UCSD-AML1 (cell line): ENCODE measurements at regions not wholly inside any gene's neighbourhood (a gene's known extent, or its start where the extent isn't known, plus 50 kb on each side); places are given as distances from the start of the nearest gene placed in this dataset.
A peak's percentile ranks its signal among the peaks of the same experiment; 100 is the strongest.
"Not testable (repeated sequence)": the region's sequence is repeated elsewhere in the genome, so short reads cannot be mapped to it uniquely, and the experiment has no call there.

Experiments
- DNase-seq: peaks from one replicate; lab custom pipeline; 2025; ENCODE audit not compliant: unreplicated experiment; lab: John Stamatoyannopoulos, UW

DNA sequence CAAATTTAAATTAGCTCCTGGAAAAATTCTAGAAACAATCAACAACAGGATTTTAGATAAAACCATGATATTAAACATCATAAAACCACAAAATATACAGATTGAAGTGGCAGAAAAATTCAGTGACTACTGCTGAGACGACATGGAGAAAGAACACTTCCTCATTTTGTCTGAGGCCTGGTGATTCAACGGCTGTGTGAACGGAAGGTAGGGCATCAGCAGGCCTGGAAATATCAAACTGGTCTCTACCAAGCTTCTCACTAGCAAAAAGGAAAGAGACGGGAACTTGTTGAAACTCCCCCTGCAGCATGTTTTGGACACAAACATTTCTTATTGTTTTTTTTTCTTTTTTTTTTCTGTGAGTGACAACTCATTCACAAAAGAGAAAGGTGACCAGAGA, 58.0 kb upstream of the AHI1 start:
- peak; percentile 16 for DNase-seq

DNA sequence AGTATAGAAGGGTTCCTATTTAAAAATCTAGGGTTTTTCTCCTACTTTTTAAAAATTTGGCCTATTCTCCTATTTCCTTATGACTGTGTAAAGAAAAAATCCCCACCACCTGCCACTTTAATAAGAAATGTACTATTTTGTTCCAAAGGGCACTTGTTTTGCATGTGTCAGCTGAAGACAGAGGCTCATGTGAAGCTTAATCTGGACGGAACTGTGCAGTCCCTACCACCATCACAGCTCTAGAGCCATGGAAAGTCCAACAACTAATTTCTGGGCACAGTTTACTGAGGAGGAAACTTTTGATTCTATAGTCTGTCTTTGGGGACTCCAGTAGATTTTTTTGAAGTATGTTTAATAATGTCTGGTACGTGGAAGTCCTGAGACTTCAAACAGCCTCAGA, 60.0 kb upstream of the AHI1 start:
- DNase-seq: no peak

DNA sequence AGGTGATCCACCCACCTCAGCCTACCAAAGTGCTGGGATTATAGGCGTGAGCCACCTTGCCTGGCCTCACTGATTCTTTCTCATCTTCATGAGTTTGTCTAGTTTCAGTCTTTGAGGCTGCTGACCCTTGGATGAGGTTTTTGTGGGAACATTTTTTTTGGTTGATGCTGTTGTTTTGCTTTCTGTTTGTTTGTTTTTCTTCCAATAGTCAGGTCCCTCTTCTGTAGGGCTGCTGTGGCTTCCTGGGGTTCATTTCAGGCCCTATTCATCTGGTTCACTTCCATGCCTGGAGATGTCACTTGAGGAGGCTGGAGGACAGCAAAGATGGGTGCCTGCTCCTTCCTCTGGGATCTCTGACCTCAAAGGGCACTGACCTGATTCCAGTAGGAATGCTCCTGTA, 68.1 kb upstream of the AHI1 start:
- DNase-seq: not testable (repeated sequence)

DNA sequence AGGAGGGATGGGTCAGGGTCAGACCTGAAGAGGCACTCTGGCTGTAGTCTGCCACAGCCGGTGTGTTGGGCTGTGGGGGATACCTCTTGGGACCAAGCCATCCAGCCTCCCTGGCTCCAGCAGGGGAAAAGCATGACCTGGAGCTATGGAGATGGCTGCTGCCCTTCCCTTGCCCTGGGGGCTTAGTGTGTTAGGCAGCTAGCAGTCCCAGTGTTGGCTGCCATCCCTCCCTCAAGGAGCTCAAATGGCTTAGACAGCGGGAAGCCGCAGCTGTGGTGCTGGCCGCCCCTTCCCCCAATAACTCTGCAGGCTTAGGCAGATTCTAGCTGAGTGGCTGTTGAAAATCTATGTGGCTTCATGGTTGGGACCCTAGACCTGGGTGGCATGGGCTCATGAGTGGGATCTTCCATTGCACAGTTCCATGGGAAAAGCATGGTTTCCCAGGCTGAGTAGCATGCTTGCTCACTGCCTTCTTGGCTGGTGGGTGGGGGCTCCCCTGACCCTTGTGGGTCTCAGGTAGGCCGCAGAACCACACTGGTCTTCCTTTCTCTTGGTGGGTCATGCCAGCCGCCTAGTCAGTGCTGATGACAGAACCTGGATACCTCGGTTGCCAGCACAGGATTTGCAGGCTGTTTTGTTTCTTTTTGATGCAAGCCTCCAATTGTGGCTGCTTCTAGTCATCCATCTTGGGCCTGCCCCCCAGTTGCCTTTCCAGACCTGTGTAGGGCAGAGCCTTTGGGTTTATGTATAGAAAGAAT, 69.0 kb upstream of the AHI1 start:
- DNase-seq: no peak

DNA sequence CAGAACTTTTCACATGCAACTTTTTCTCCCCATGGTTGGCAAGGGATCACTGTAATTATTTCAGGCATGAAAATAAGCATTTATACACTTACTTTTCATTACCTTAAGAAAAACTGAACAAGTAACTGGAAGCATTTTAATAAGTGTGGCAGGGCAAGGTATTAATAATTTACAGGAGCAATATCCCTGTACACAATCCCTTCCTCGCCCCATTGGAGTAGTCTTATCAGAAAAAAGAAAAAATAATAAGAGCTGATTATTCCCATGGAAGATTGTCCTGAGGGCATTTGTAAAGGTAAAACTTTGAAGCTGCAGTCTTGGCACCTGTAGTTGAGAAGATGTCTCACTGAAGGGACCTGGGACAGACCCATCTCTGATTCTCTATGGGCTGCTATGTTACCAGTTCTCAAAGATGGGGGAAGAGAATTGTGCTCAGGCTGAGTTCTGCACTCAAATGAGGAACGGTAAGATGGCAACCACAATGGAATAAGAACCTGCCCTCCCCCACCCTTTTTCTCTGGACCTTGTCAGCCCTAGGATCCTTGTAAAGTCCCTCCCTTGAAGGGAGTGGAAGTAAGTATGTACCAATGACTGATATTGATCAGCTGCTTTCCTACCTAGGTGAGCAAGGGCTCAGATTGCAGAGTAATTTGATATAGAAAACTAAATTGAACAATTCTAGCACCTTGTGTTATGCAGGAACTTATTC, 70.0 kb upstream of the AHI1 start:
- no peak for DNase-seq

DNA sequence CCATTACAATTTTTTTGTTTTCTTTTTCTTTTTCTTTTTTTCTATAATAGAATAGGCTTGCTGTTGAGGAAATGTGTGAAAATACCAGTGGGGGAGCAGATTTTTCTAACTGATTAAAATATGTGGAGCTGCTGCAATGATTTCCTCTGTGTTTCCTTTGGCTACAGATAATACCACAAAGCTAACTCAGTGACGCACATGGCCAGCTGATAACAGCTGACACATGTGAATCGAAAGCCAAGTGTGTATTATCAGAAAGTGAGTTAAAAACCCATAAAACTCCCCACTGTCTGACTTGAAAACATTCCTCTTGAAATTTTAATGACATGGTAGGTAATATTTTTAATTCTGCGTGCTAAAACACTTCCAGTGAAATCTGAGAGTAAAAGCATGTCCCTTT, 70.8 kb upstream of the AHI1 start:
- no peak for DNase-seq

DNA sequence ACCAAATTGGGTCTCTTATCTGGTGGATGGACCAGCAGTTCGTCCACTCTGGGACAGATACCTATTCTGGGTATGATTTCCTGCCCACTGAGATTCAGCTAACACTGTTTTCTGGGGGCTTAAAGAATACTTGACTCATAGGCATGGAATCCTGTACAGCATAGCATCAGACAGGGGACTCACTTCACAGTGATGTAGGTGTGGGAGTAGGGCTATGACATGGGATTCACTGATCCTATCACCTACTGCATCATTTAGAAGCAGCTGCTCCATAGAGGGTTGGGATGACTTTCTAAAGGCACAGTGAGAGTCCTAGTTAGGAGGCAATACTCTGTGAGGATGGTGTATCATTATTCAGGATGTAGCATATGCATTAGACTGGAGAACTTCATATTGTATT, 74.5 kb upstream of the AHI1 start:
- DNase-seq: no peak

DNA sequence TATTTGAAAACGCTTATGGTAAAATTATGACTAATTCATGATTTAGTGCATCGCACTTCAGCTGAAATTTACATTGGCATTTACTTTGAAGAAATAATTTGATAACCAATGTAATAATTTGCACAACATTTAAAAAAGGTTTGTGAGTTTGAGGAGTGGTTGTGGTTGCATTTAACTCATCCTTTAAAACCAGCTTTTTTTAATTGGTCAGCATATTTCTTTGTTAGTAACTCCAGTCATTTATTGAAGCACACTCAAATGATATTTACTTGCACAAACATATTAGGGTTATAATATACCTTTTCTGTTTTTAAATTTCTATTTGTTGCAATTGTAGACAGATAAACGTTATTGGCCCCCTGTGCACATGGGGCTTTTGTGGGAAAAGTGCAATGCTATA, 78.1 kb upstream of the AHI1 start:
- DNase-seq: no peak

DNA sequence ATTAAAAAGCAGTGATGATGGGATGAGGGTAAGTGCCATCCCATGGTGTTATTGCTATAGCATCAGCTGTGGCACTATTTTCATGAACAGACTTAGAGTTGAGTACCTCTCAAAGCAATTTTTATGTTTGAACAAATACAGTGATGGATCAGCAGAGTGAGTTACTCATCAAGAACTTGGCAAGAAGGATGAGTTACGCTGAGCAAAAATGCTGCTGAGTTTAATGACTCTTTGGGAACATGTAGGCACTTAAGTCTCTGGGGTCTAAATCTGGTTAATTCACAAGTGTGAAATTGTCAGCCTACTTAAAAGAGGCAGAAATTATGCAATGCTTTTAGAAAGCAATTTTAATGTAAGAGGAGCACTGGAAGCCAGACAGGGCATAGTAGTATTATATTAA, 78.5 kb upstream of the AHI1 start:
- no peak for DNase-seq

DNA sequence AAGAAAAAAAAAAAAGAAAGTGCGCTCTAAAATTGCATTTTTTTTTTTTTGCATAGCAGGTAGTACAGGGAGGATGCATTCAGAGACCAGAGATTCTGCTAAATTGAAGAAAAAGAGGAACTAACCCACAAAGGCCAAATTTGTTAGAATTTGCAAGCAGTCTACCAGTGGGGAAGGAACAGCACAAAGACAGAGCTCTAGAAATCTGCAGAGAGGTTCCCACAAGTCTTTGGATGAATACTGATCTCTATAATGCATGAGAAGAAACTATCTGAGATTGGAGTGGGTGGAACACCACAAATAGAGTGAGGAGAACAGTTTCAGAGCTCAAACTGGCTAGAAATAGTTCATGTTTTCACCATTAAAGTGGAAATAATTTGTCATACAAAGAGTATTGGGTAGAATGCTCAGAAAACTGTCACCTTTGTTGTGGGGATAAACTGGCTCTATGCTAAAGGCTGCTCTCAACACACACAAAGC, 79.6 kb upstream of the AHI1 start:
- DNase-seq: no peak

DNA sequence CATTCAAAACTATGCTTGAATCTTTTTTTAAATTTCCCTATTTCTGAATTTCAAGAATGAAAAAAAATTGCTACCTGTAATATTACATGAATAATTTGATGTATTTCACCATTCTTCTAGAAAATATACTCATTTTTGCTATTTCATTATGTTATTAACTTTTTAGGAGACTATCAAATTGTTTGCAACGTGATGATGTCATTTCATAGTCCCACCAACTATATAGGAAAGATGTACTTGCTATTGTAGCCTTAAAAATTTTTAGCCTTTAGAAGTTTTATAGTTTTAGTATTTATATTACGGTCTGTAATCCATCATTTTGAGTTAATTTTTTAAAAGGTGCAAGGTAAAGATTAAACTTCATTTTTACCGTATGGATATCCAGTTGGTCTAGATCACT, 81.4 kb upstream of the AHI1 start:
- no peak for DNase-seq

DNA sequence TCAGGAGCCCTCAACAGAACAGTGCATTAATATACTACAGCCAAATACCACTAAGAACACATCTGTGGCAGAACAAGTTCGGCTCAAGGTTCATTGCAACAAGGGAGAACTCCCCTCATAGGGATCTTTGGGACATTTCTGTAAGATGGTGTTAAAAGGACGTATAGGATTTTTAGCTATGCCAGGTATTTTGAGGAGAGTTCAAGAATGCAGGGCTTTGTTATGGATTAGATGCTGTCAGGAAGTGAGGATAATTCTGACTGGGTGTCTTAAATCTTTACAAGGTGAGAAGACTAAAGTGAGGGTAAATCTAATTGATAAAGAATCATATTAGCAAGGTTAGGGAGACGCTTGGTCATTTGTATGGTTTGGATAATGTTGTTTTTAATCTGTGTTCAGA, 83.7 kb upstream of the AHI1 start:
- DNase-seq: no peak

DNA sequence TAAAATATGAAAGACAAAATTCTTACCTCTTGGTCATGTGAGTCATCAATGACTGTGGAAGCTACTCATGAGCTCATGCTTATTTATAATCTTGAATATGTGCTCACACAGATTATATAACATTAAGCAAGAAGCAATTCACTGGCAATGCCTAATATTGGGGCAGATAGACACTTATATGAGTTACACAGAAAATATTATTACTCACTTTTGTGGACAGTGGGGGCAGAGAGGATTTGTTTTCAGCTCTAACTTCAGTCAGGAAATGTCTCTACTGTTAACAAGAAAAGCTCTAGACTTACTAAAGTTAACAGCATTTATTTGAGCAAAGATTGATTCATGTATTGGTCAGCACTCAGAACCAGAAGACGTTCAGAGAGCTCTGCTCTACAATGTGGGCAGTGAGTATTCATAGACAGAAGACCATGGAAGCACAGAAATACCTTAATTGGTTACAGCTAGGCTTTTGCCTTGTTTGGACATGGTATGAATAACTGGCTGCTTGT, 85.8 kb upstream of the AHI1 start:
- DNase-seq: no peak

DNA sequence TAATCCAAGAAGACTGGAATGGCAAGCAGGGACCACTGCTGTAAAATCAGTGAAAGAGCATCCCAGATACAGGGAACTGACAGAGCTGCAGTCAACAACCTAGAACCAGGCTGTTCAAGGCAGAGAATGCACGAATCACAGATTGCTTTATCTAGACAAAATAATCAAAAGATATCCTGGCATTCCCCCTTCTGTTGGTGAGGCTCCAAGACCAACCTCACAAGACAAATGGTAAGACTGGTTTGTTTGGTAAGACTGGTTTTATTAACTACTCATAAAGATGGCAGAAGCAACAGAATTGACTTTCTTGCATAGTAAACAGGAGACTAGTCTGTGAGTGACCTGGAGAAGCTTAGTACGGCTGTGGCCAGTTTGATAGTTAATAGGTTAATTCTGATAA, 88.8 kb upstream of the AHI1 start:
- no peak for DNase-seq

DNA sequence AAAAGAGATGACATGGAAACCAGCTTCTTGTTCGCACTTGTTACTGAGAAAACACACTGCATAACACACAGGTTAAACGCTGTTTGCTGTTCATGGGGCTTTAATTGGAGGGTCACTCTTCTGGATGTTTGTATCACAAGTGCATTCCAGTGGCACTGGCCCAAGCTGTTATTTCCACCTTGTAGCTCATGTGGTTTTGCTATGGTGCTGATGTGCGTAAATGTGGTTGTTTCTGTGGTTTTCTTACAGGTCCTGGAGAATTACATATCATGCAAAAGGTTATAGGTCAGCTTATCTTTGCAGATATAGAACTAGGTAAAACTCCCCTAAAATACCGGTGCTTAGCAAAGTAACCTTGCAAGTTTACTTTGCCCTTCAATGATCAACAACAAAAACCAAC, 89.3 kb upstream of the AHI1 start:
- DNase-seq: no peak

DNA sequence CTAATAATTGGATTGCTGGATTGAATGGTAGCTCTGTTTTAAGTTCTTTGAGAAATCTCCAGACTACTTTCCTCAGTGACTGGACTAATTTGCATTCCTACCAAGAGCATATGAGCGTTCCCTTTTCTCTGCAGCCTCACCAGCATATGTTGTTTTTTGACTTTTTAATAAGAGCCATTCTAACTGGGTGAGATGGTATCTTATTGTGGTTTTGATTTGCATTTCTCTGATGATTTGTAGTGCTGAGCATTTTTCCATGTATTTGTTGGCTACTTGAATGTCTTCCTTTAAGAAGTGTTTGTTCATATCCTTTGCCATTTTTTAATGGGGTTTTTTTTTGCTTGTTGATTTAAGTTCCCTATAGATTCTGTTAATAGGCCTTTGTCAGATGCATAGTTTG, 94.7 kb upstream of the AHI1 start:
- no peak for DNase-seq

DNA sequence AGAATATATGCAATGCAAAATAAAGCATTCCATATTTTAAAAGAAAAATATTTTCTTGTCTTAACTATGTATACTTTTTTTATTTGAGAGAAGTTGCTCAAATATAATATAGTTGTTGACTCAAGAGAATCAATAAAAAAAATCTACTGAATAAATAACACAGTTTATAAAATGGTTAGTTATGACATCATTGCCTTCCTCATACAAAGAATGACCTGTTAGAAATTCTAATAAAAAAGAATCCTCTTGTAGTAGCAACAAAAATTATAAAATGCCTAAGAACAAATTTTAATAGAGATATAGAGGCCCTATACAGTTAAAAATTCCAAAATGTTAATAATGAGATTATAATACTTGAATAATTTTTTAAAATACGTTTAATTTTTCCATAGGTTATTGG, 96.5 kb upstream of the AHI1 start:
- no peak for DNase-seq

DNA sequence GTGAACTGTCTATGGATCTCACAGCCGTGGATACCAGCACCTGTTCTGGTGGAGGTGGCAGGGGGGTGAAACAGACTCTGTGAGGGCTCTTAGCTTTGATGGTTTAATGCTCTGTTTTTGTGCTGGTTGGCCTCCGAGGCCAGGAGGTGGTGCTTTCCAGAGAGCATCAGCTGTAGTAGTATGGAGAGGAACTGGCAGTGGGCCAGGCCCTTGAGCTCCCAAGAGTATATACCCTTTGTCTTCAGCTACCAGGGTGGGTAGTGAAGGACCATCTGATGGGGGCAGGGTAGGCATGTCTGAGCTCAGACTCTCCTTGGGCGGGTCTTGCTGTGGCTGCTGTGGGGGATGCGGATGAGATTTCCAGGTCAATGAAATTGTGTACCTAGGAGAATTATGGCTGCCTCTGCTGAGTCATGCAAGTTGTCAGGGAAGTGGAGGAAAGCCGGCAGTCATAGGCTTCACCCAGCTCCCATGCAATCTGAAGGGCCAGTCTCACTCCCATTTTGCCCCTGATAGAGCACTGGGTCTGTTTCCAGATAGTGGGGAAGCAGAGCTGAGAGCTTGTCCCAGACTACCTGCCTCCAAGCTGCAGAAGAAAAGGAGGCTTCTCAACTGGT, 102.7 kb upstream of the AHI1 start:
- DNase-seq: no peak

DNA sequence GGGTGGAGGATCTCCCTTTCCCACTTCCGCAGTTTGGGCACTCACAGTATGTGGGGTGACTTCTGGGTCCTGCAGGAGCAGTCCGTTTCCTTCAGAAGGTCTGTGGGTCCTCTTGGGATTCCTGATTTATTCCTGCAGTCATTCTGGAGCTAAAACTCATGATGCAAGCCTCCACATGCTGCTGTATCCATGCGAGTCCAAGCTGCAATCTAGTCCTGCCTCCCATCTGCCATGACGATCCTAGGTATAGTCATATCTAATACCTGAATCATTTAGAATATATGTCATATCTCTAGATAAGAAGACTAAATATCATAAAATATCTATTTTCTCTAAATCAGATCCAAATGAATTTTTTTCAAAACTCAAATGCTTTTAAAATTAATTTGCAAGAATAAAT, 103.4 kb upstream of the AHI1 start:
- no peak for DNase-seq

DNA sequence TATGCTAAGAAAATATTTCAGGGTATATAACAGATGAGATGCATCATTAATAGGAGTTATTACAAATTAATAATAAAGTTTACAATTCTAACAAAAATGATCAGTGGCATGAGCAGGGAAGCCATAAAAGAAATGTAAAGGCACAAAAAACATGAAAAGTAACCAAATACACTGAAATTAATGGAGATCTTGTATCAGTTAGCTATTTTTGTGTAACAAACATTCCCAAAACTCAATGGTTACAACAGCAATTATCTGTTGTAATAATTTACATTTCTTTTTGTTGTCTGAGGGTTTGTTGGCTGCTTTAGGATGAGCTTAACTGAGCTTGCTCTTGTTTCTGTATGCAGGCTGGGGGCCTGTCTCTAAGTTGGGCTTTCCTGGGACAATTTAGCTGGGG, 104.3 kb upstream of the AHI1 start:
- DNase-seq: no peak

DNA sequence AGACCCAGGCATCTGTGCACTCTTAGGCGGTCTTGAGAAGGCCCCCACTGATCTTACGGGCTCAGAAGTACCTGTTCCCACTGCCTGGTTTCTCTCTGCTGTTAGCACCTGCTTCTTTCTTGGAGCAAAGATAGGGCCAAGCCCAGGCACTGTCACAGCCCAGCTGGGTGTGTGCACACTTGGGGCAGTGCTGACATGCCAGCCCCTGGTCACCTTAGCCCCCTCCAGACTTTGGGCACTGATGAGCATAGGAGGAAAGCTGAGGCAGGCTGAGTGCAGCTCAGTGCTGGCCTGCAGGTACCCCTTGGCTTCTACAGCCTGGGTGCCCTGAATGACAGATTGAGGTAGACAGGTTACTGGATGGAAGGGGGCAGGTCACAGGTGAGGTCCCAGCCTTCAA, 105.7 kb upstream of the AHI1 start:
- no peak for DNase-seq
